Testis (tissue), 2 donors: ENCODE measurements at regions not wholly inside any gene's neighbourhood (a gene's known extent, or its start where the extent isn't known, plus 50 kb on each side); places are given as distances from the start of the nearest gene placed in this dataset.

Source experiments
- DNase-seq: peaks from one replicate; pipeline ENCODE4 v3.0.0-alpha.2; 2019
- H3K27ac ChIP-seq, 2 donors: fragments of 200-600 bp; sonication (generic); one replicate each; pipeline ENCODE4 v1.5.1; 2019
- H3K27me3 ChIP-seq: fragments of 200-600 bp; sonication (generic); one replicate; pipeline ENCODE4 v1.5.1; 2019
- H3K36me3 ChIP-seq: fragments of 200-600 bp; sonication (generic); one replicate; pipeline ENCODE4 v1.5.1; 2017; ENCODE audit warnings: low read depth; ENCODE audit errors: missing control alignments
- H3K4me1 ChIP-seq: fragments of 200-600 bp; sonication (generic); one replicate; pipeline ENCODE4 v1.5.1; 2019
- H3K4me3 ChIP-seq, 2 donors: fragments of 200-600 bp; sonication (generic); one replicate each; pipeline ENCODE4 v1.5.1; 2017 to 2019
- H3K9me3 ChIP-seq: fragments of 200-600 bp; sonication (generic); one replicate; pipeline ENCODE4 v1.5.1; 2017
- CTCF ChIP-seq, 3 experiments: fragments of 450-650 bp in 2 of 3; fragments of 200-600 bp in 1 of 3; sonication (generic) in 1 of 3; IDR thresholded peaks; one replicate each; pipeline ENCODE4 v1.5.1; 2016 to 2019; ENCODE audit warnings: antibody characterized with exemption in 3 of 3, mild to moderate bottlenecking in 2 of 3, moderate library complexity in 1 of 3
- POLR2A ChIP-seq: fragments of 450-650 bp; IDR thresholded peaks from one replicate; pipeline ENCODE4 v1.6.1; 2017; ENCODE audit warnings: antibody characterized with exemption, mild to moderate bottlenecking, moderate library complexity
- WGBS, 2 donors: methylation state at CpG; one replicate each; pipeline ENCODE4 v1.1.5; 2018; 5-methylcytosine and 5-hydroxymethylcytosine counted together
- intact Hi-C: fragments of 100-400 bp; cut with DNase I; formaldehyde crosslinking; loops from one replicate; pipeline ENCODE4 v1.15.1; 2023; ENCODE audit warnings: low total_unique reads

GRCh38 chr2:121880283-121880682 lies 124.8 kb downstream of the TSN start:
- Histone ChIP-seq H3K4me1 (no peaks in the 10 kb centered on the region), H3K4me3 (no peak overlapping the region), H3K27ac (no peak overlapping the region), H3K9me3 (no peaks in the 10 kb centered on the region), H3K36me3 (no peaks in the 10 kb centered on the region), H3K27me3 (no peaks in the 10 kb centered on the region)
- WGBS, 2 donors, result 93 to 95% methylated on average over 4 of the region's 4 CpGs
- intact Hi-C loops, result no loop called here
- no peak for DNase-seq
- no peak for TF ChIP-seq POLR2A
- TF ChIP-seq CTCF (IDR thresholded peaks at IDR 0.05), result no peak

DNA sequence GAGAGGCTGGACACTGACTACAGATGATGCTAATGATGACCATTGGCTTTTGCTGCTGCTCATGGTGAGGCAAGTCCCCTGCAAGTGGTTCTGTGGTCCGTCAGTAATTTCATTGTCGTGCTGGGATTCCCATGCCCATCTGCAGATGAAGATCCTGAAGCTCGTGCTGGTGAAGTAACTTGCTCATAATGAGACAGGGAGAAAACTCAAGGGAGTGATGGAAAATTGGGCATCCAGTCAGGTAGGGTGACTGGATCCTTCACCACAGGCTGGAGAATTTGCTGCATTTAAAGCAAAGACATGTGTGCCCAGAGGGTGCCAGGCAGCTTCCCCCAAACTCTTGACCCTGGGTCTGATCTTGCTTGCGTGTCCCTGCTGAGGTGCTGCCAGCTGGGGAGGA lies 125.6 kb downstream of the TSN start:
- Histone ChIP-seq H3K27ac (no peak overlapping the region), H3K4me1 (no peaks in the 10 kb centered on the region), H3K9me3 (no peaks in the 10 kb centered on the region), H3K4me3 (no peak overlapping the region), H3K27me3 (no peaks in the 10 kb centered on the region), H3K36me3 (no peaks in the 10 kb centered on the region)
- DNase-seq, result no peak
- TF ChIP-seq POLR2A, result no peak
- TF ChIP-seq CTCF (IDR thresholded peaks at IDR 0.05), result no peak
- intact Hi-C loops, result no loop called here
- 93 to 95% methylated on average over 4 of the region's 4 CpGs for WGBS, 2 donors

GRCh38 chr2:121881950-121882349 lies 126.5 kb downstream of the TSN start:
- Histone ChIP-seq H3K4me1 (no peaks in the 10 kb centered on the region), H3K36me3 (no peaks in the 10 kb centered on the region), H3K27me3 (no peaks in the 10 kb centered on the region), H3K27ac (no peak overlapping the region), H3K9me3 (no peaks in the 10 kb centered on the region), H3K4me3 (no peak overlapping the region)
- TF ChIP-seq POLR2A (no peak), CTCF (IDR thresholded peaks at IDR 0.05) (no peak)
- no peak for DNase-seq
- intact Hi-C loops, result no loop called here
- WGBS, 2 donors, result 80 to 95% methylated on average over 4 of the region's 4 CpGs

GRCh38 chr2:121884078-121884477 lies 128.6 kb downstream of the TSN start:
- Histone ChIP-seq H3K4me3 (no peak overlapping the region), H3K27ac (no peak overlapping the region), H3K9me3 (no peaks in the 10 kb centered on the region), H3K4me1 (no peaks in the 10 kb centered on the region), H3K36me3 (no peaks in the 10 kb centered on the region), H3K27me3 (no peaks in the 10 kb centered on the region)
- WGBS, 2 donors, result 72 to 74% methylated on average over 3 of the region's 3 CpGs
- intact Hi-C loops, result no loop called here
- no peak for TF ChIP-seq POLR2A
- TF ChIP-seq CTCF (IDR thresholded peaks at IDR 0.05), result no peak
- no peak for DNase-seq

DNA sequence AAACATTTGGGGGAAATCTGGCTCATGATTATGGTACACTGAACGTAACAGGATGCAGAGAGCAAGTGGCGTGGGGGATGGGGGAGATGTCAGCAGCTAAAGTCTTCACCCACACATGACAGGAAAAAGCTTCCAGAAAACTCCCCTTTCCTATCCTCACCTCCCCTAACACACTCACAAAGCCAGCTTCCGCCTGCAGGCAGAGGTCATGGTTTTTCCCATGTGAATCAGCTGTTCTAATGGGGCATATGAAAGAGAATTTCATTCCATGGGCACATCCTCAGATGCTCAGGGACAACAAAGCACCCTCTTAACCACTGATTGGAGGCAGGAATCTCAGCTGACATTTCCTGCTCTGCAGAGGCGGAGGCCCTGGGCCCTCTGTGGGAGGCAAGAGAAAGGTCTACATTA lies 129.1 kb downstream of the TSN start:
- WGBS, 2 donors, result 52 to 81% methylated on average over 4 of the region's 4 CpGs
- TF ChIP-seq POLR2A, result no peak
- TF ChIP-seq CTCF (IDR thresholded peaks at IDR 0.05), result no peak
- no peaks in the 10 kb centered on the region for H3K36me3 ChIP-seq
- no peaks in the 10 kb centered on the region for H3K9me3 ChIP-seq
- intact Hi-C loops, result no loop called here
- no peaks in the 10 kb centered on the region for H3K27me3 ChIP-seq
- H3K27ac ChIP-seq, result no peak overlapping the region
- H3K4me1 ChIP-seq, result no peaks in the 10 kb centered on the region
- DNase-seq, result no peak
- H3K4me3 ChIP-seq, result no peak overlapping the region
